ENCODE measurements at regions not wholly inside any gene's neighbourhood (a gene's known extent, or its start where the extent isn't known, plus 50 kb on each side); places are given as distances from the start of the nearest gene placed in this dataset.

DNA sequence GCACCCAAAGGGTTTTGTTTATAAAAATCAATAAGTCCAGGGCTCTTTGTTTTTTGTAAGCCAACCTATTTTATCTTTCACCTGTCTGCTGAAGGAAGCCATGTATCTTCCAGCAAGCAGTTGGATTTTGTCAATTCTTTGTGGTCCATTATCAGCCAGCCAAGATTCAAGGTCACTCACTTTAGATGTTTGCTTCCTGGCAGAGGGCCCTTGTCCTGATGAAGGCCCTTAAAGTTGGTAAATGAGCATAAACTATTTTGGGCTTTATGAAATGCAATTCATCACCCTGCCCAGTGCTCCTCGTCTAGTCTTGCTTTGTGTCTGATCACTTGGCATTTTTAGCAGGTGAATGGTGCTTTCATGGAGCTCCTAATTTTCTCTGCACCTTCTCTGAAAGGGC is 1004.2 kb downstream of the GRID1 start:
- H3K36me3 ChIP-seq (ENCODE audit: control insufficient read depth, insufficient read depth, low read length) = no peaks in the 10 kb centered on the region
- no peaks in the 10 kb centered on the region for H3K27me3 ChIP-seq (ENCODE audit: control insufficient read depth, insufficient read depth, low read length)
- no peak overlapping the region for H3K4me3 ChIP-seq (replicated peaks in 1 of 4; ENCODE audit: control extremely low read depth in 1 of 4, insufficient read depth in 1 of 4, low read depth in 3 of 4, low read length in 4 of 4)
- H2AFZ ChIP-seq (ENCODE audit: low read length) = no peak overlapping the region
- H4K20me1 ChIP-seq (ENCODE audit: control insufficient read depth, extremely low read depth, insufficient read depth, low read length) = no peaks in the 10 kb centered on the region
- no peak overlapping the region for H3K9ac ChIP-seq (ENCODE audit: insufficient read depth, low read length)
- H3K4me1 ChIP-seq (ENCODE audit: control insufficient read depth, extremely low read depth, insufficient read depth, low read length) = no peaks in the 10 kb centered on the region
- H3K27ac ChIP-seq (ENCODE audit: insufficient read depth, low read length) = no peak overlapping the region
- no peak for DNase-seq (ENCODE audit: low read depth in 2 of 2)
- no peak overlapping the region for H3K4me2 ChIP-seq (ENCODE audit: extremely low read depth, insufficient read depth, low read length)
- no peaks in the 10 kb centered on the region for H3K9me3 ChIP-seq (ENCODE audit: control insufficient read depth, insufficient read depth, low read depth, low read length)
- H3K79me2 ChIP-seq (ENCODE audit: control insufficient read depth, insufficient read depth, low read length) = no peaks in the 10 kb centered on the region
- TF ChIP-seq, protein P1, sequence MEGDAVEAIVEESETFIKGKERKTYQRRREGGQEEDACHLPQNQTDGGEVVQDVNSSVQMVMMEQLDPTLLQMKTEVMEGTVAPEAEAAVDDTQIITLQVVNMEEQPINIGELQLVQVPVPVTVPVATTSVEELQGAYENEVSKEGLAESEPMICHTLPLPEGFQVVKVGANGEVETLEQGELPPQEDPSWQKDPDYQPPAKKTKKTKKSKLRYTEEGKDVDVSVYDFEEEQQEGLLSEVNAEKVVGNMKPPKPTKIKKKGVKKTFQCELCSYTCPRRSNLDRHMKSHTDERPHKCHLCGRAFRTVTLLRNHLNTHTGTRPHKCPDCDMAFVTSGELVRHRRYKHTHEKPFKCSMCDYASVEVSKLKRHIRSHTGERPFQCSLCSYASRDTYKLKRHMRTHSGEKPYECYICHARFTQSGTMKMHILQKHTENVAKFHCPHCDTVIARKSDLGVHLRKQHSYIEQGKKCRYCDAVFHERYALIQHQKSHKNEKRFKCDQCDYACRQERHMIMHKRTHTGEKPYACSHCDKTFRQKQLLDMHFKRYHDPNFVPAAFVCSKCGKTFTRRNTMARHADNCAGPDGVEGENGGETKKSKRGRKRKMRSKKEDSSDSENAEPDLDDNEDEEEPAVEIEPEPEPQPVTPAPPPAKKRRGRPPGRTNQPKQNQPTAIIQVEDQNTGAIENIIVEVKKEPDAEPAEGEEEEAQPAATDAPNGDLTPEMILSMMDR (conservative IDR thresholded peaks at IDR 0.05 in 1 of 2, IDR thresholded peaks at IDR 0.05 in 1 of 2; ENCODE audit: low read depth in 1 of 2, low read length in 2 of 2) = no peak
- TF ChIP-seq EZH2 (IDR thresholded peaks at IDR 0.05; ENCODE audit: low read length, missing control alignments) = no peak

DNA sequence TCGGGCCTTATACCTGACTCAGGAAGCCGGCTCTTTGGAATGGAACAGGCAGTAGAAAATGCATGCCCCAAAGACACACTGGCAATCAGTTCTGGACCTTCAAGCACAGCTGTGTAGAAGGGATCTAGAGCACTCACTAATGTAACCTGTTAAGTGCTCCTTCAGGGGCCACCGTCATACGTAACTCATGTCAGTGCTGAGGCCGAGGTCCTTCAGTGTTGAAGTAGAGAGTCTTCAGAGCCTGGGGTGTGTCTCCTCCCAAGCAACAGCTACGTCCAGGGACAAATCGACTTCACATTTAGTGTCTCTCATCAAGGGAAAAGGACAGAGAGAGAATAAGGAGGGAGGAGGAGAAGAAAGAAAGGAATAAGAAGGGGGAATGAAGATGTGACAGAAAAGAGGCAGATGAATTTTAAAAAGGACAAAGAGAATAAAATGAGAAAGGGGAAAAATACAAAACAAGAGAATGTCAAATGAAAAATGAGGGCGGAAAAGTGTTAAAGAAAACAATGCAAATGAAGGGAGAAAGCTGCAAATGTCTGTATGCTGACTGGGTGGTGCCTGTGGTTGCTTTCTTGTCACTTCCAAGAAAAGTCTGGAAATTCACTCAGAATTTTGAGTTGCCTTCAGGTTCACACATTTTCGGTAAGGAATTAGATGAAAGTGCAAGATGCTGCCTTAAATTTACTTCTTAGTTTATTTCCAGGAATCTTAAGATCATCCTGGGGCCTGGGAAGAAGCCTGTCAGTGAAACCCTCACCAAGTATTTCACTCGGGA is 989.4 kb downstream of the GRID1 start:
- H2AFZ ChIP-seq (ENCODE audit: low read length) = no peak overlapping the region
- H3K27ac ChIP-seq (ENCODE audit: insufficient read depth, low read length) = no peak overlapping the region
- no peak for DNase-seq (ENCODE audit: low read depth in 2 of 2)
- H3K4me2 ChIP-seq (ENCODE audit: extremely low read depth, insufficient read depth, low read length) = no peak overlapping the region
- TF ChIP-seq EZH2 (IDR thresholded peaks at IDR 0.05; ENCODE audit: low read length, missing control alignments) = no peak
- H3K4me1 ChIP-seq (ENCODE audit: control insufficient read depth, extremely low read depth, insufficient read depth, low read length) = no peaks in the 10 kb centered on the region
- no peaks in the 10 kb centered on the region for H4K20me1 ChIP-seq (ENCODE audit: control insufficient read depth, extremely low read depth, insufficient read depth, low read length)
- H3K4me3 ChIP-seq (replicated peaks in 1 of 4; ENCODE audit: control extremely low read depth in 1 of 4, insufficient read depth in 1 of 4, low read depth in 3 of 4, low read length in 4 of 4) = no peak overlapping the region
- H3K79me2 ChIP-seq (ENCODE audit: control insufficient read depth, insufficient read depth, low read length) = no peaks in the 10 kb centered on the region
- H3K27me3 ChIP-seq (ENCODE audit: control insufficient read depth, insufficient read depth, low read length) = no peaks in the 10 kb centered on the region
- H3K36me3 ChIP-seq (ENCODE audit: control insufficient read depth, insufficient read depth, low read length) = no peaks in the 10 kb centered on the region
- no peak overlapping the region for H3K9ac ChIP-seq (ENCODE audit: insufficient read depth, low read length)
- no peaks in the 10 kb centered on the region for H3K9me3 ChIP-seq (ENCODE audit: control insufficient read depth, insufficient read depth, low read depth, low read length)

DNA sequence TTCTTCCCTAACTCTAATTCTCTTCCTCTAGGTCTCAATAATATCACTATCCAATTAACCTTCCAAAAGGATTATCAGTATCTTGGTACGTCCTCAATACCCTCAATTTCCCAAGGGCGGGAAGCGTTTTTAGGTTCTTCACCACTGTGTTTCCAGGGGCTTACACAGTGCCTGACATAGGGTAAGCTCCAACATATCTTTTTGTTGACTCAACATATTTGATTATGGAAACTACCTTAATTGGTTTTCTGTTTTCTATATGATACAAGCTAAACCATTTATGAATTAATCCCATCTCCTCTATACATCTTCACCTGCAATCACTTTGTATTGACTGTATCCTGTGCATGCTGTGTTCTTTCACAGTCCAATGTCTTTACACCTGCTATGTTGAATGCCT is 987.3 kb downstream of the GRID1 start:
- H3K4me3 ChIP-seq (replicated peaks in 1 of 4; ENCODE audit: control extremely low read depth in 1 of 4, insufficient read depth in 1 of 4, low read depth in 3 of 4, low read length in 4 of 4) = no peak overlapping the region
- no peaks in the 10 kb centered on the region for H3K9me3 ChIP-seq (ENCODE audit: control insufficient read depth, insufficient read depth, low read depth, low read length)
- no peaks in the 10 kb centered on the region for H3K4me1 ChIP-seq (ENCODE audit: control insufficient read depth, extremely low read depth, insufficient read depth, low read length)
- no peak overlapping the region for H3K4me2 ChIP-seq (ENCODE audit: extremely low read depth, insufficient read depth, low read length)
- H3K9ac ChIP-seq (ENCODE audit: insufficient read depth, low read length) = no peak overlapping the region
- no peaks in the 10 kb centered on the region for H3K36me3 ChIP-seq (ENCODE audit: control insufficient read depth, insufficient read depth, low read length)
- no peak for TF ChIP-seq EZH2 (IDR thresholded peaks at IDR 0.05; ENCODE audit: low read length, missing control alignments)
- TF ChIP-seq, protein P1 (conservative IDR thresholded peaks at IDR 0.05 in 1 of 2, IDR thresholded peaks at IDR 0.05 in 1 of 2; ENCODE audit: low read depth in 1 of 2, low read length in 2 of 2) = no peak
- no peaks in the 10 kb centered on the region for H3K27me3 ChIP-seq (ENCODE audit: control insufficient read depth, insufficient read depth, low read length)
- H2AFZ ChIP-seq (ENCODE audit: low read length) = no peak overlapping the region
- no peaks in the 10 kb centered on the region for H4K20me1 ChIP-seq (ENCODE audit: control insufficient read depth, extremely low read depth, insufficient read depth, low read length)
- no peak overlapping the region for H3K27ac ChIP-seq (ENCODE audit: insufficient read depth, low read length)
- no peak for DNase-seq (ENCODE audit: low read depth in 2 of 2)
- no peaks in the 10 kb centered on the region for H3K79me2 ChIP-seq (ENCODE audit: control insufficient read depth, insufficient read depth, low read length)

Measured in fibroblast of lung (primary cell).